OCI-LY7 (cell line): ENCODE measurements at regions not wholly inside any gene's neighbourhood (a gene's known extent, or its start where the extent isn't known, plus 50 kb on each side); places are given as distances from the start of the nearest gene placed in this dataset.

ENCODE experiments used
- BruUV-seq: library from RNA; stranded (reverse); fragments of 400-500 nt; replicated peaks from 2 replicates; lab custom pipeline; 2021; lab: Mats Ljungman, UMichigan
- CTCF ChIA-PET: fragments of 300-600 bp; sonication (Branson Sonifier 250); formaldehyde crosslinking; loops from one replicate; lab custom pipeline; 2022; ENCODE audit warnings: antibody characterized with exemption; ENCODE audit not compliant: unreplicated experiment; lab: Charles Lee
- POLR2A ChIA-PET: fragments of 300-600 bp; sonication (Branson Sonifier 250); formaldehyde crosslinking; loops from one replicate; lab custom pipeline; 2022; ENCODE audit warnings: antibody characterized with exemption; lab: Charles Lee
- DNase-seq: peaks from one replicate; pipeline ENCODE4 v3.0.0-alpha.2; 2015; ENCODE audit warnings: low spot score
- H2AFZ ChIP-seq: fragments of 200-600 bp; sonication (generic), shearing (Covaris generic); 2 replicates; pipeline ENCODE4 v1.6.1; 2014; ENCODE audit warnings: mild to moderate bottlenecking, antibody characterized with exemption, low read length, moderate library complexity
- H3K27ac ChIP-seq: fragments of 200-600 bp; sonication (generic); 2 replicates; pipeline ENCODE4 v1.5.1; 2014; ENCODE audit warnings: mixed run types, low read depth, mild to moderate bottlenecking, moderate library complexity, low read length, inconsistent platforms; ENCODE audit not compliant: poor library complexity, severe bottlenecking
- H3K36me3 ChIP-seq: fragments of 200-600 bp; sonication (generic); 2 replicates; pipeline ENCODE4 v1.6.1; 2014; ENCODE audit warnings: mild to moderate bottlenecking, antibody characterized with exemption, low read length, moderate library complexity, mixed read lengths; ENCODE audit not compliant: insufficient read depth
- H3K4me1 ChIP-seq: fragments of 200-600 bp; sonication (generic); 2 replicates; pipeline ENCODE4 v1.5.1; 2014; ENCODE audit warnings: mild to moderate bottlenecking, low read length; ENCODE audit not compliant: insufficient read depth, poor library complexity, severe bottlenecking
- H3K4me2 ChIP-seq: fragments of 200-600 bp; sonication (generic); 2 replicates; pipeline ENCODE4 v1.6.1; 2014; ENCODE audit warnings: mild to moderate bottlenecking, low read length
- H3K4me3 ChIP-seq: fragments of 200-600 bp; sonication (generic); 2 replicates; pipeline ENCODE4 v1.5.1; 2014; ENCODE audit warnings: mild to moderate bottlenecking, low read depth, low read length; ENCODE audit not compliant: poor library complexity, severe bottlenecking
- H3K79me2 ChIP-seq: fragments of 200-600 bp; sonication (generic); 2 replicates; pipeline ENCODE4 v1.6.1; 2016; ENCODE audit warnings: low read depth, mild to moderate bottlenecking, low read length, moderate library complexity, mixed read lengths; ENCODE audit not compliant: insufficient read depth
- H3K9me2 ChIP-seq: fragments of 200-600 bp; sonication (generic); 2 replicates; pipeline ENCODE4 v1.6.1; 2016; ENCODE audit warnings: mild to moderate bottlenecking, low read length, mixed read lengths; ENCODE audit not compliant: insufficient read depth
- H3K9me3 ChIP-seq: fragments of 200-600 bp; sonication (generic); 2 replicates; pipeline ENCODE4 v1.6.1; 2014; ENCODE audit warnings: mild to moderate bottlenecking, mixed run types, low read length, mixed read lengths
- H4K20me1 ChIP-seq: fragments of 200-600 bp; sonication (generic); 2 replicates; pipeline ENCODE4 v1.6.1; 2014; ENCODE audit warnings: mild to moderate bottlenecking, antibody characterized with exemption, low read length, moderate library complexity, mixed read lengths; ENCODE audit not compliant: insufficient read depth
- CTCF ChIP-seq: fragments of 200-600 bp; sonication (generic); conservative IDR thresholded peaks from 2 replicates; pipeline ENCODE4 v1.5.1; 2014; ENCODE audit warnings: mild to moderate bottlenecking, antibody characterized with exemption, low read length, moderate library complexity, mixed read lengths
- EZH2phosphoT487 ChIP-seq: fragments of 200-600 bp; sonication (generic); IDR thresholded peaks from 2 replicates; pipeline ENCODE4 v1.6.1; 2018; ENCODE audit warnings: low read depth, borderline replicate concordance, mild to moderate bottlenecking, mixed run types, antibody characterized with exemption, low read length, moderate library complexity, mixed read lengths
- intact Hi-C: fragments of 100-400 bp; cut with micrococcal nuclease; formaldehyde crosslinking; loops from one replicate; pipeline ENCODE4 v1.10.0; 2022; ENCODE audit not compliant: unreplicated experiment

- Histone ChIP-seq H3K9me2 (no peaks in the 10 kb centered on the region), H3K4me1 (no peaks in the 10 kb centered on the region), H2AFZ (no peak overlapping the region), H3K27ac (no peak overlapping the region), H4K20me1 (no peaks in the 10 kb centered on the region), H3K79me2 (no peaks in the 10 kb centered on the region), H3K4me3 (no peak overlapping the region), H3K36me3 (no peaks in the 10 kb centered on the region), H3K4me2 (no peak overlapping the region), H3K9me3 (no peaks in the 10 kb centered on the region)
- DNase-seq, result no peak
- no peak for TF ChIP-seq EZH2phosphoT487
- no peak for TF ChIP-seq CTCF
- intact Hi-C loops, result no loop called here
- ChIA-PET CTCF (no interaction called here), POLR2A (interaction anchor here (0.7 kb wide), 1 partner anchor 21 kb away, joined by 3 read pairs; no protein-coding TSS in a partner anchor)
- no TSS peak for BruUV-seq
Measured at GRCh38 chr2:88355486-88355885, 97.0 kb downstream of the FOXI3 start.

DNA sequence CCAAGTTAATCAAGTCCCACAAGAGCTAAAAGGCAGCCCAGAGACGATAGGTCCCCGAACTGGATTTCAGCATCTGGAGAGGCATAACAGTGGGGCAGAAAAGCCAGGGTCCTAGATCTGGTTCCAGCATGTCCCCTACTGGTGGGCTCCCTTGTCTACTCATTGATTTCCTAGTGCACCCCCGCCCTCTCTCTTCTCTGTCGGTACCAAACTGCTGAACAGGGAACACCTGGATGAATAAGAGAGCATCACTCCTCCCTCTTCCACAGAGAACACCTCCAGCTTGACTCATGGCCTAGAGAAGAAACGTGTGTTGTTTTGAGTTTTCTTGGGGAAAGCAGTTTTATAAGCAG lies 101.3 kb downstream of the FOXI3 start:
- Histone ChIP-seq H3K9me3 (no peaks in the 10 kb centered on the region), H3K36me3 (no peaks in the 10 kb centered on the region), H3K79me2 (no peaks in the 10 kb centered on the region), H4K20me1 (no peaks in the 10 kb centered on the region), H3K9me2 (no peaks in the 10 kb centered on the region), H2AFZ (no peak overlapping the region), H3K4me2 (no peak overlapping the region), H3K27ac (no peak overlapping the region), H3K4me3 (no peak overlapping the region), H3K4me1 (no peaks in the 10 kb centered on the region)
- intact Hi-C loops, result no loop called here
- TF ChIP-seq EZH2phosphoT487 (no peak), CTCF (peak; percentile 51; the same call in 1 of the 2 replicates)
- POLR2A ChIA-PET, result interaction anchor here (0.6 kb wide), 1 partner anchor 162 kb away, joined by 3 read pairs; no protein-coding TSS in a partner anchor
- BruUV-seq, result no TSS peak
- CTCF ChIA-PET, result no interaction called here
- DNase-seq, result no peak

DNA sequence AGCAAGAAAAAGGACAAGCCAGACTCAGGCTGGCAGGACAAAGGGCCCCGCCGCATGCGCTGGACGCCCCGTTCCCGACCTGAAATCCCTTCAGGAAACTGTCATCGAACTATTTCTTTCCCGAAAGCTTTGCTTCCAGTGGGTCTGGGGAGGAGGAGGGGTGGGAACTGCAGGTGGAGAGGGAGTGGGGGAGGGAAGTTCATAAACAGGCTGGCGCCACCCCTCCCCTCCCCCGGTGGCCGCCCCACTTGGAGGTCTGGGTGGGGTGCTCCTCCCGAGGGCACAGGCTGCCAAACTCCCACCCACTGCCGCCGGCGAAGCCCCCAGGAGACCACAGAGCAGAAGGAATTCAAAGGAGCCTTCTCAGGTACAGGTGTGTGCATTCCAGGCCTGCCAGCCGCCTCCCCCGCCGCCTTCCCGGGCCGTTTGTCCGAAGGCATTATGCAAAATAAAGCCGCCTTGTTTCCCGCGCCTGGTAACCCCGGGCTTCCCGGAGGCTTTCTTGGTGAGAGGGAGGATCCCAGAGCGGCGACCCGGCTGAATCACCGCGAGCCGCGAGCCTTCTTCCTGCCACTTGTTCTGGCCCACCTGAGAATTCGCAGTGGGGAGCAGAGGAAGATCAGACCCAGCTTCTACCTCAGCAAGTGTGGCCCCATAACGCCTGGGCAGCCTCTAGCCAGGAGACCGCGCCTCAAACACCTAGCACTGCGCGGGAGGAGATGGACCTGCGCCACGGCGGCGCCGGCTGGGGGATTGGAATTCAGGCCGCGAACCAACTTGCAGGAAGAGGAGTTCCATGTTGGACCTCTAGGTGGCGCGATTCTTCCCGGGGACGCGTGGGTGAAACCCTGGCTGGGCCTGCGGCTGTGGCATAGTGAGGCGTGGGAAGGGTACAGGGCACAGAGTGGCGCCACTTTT lies 101.9 kb downstream of the FOXI3 start:
- peak; percentile 15 for DNase-seq
- Histone ChIP-seq H3K79me2 (no peaks in the 10 kb centered on the region), H3K36me3 (no peaks in the 10 kb centered on the region), H3K4me1 (no peaks in the 10 kb centered on the region), H3K9me2 (no peaks in the 10 kb centered on the region), H3K4me2 (no peak overlapping the region), H3K27ac (no peak overlapping the region), H3K4me3 (no peak overlapping the region), H3K9me3 (no peaks in the 10 kb centered on the region), H4K20me1 (no peaks in the 10 kb centered on the region), H2AFZ (no peak overlapping the region)
- CTCF ChIA-PET, result no interaction called here
- BruUV-seq, result no TSS peak
- TF ChIP-seq EZH2phosphoT487 (no peak), CTCF (peak; percentile 74)
- POLR2A ChIA-PET, result no interaction called here
- intact Hi-C loops, result no loop called here
